ENCODE measurements at regions not wholly inside any gene's neighbourhood (a gene's known extent, or its start where the extent isn't known, plus 50 kb on each side); places are given as distances from the start of the nearest gene placed in this dataset.

DNA sequence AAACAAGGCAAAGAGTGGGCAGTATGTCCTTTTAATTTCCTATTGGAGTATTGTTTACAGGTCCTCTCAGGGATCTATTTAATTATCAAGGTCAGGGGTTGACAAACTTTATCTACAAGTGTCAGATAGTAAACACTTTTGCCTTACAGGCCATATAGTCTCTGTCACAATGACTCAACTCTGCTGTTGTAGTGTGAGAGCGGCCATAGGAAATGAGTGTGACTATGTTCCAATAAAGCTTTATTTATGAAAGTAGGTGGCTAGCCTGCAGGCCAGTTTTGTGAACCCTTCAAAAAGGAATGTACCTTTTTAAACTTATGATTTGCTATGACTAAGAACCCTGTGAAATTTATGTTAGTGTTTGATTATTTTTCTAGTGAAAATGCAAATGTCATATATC, 156.1 kb downstream of the GPAT3 start:
- DNase-seq: no peak

DNA sequence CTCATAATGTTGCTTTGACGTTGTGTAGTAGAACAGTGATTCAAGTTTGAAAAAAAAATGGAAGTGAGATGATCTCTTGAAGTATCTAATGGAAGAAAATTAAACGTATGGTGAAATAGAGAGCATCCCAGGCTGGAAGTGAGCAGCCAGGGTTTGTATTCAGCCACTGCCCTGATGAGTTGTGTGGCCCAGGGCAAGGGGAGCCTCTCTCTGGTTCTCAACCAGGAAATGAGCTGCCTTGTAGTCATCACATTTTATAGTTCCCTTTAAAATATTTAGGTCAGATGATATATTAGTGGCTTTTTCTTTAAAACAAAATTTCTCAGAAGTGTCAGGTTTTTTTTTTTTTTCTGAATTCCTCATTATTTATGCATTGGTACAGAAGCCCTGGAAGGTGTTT, 150.3 kb downstream of the GPAT3 start:
- no peak for DNase-seq

DNA sequence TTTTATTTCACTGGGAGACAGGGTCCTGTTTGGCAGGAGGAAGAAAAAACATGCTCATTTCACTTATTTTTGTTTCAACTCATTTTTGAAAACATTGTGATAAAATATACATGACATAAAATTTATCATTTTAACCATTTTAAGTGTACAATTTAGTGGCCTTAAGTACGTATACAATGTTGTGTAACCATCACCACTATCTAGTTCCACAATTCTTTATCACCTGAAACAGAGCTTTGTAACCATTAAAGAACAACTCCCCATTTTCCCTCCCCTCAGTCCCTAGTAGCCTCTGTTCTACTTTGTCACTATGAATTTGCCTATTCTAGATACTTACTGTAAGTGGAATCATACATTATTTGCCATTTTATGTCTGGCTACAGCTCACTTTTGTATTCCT, 143.8 kb downstream of the GPAT3 start:
- DNase-seq: no peak

DNA sequence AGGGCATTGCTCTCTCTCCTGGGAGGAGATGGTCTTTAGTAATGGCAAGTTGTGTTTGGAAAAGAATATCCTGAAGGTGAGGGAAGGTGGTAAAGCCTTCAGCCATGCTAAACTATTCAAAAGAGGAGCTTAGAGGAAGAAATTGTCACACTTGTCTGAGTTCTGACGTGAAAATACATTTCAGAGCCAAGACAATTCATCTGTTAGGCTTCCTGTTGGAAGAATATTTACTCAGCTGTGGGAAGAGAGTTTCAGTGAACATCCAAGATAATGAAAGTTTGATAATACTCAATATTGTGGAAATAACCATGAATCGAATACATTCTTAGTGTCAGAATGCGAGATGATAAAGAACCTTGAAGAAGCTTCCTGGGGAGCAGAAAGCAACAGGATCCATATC, 143.3 kb downstream of the GPAT3 start:
- no peak for DNase-seq

DNA sequence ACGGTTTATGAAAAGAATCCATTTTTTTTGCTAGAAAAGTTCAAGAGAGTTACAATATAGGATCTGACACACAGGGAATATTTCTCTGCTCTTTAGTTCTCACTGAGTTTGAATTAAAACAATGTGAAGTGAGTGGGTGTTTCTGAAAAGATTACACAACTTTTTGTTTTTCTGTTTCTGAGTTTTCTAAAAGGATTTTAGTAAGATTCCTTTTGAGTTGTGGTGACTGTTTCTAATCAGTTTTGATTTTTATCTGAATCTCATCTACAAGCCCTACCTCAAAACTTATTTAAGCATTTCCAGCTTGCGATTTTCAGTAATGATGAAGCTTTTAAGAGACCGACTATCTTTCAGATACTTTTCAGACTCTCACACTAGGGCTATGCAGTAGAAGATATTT, 141.7 kb downstream of the GPAT3 start:
- DNase-seq: no peak

DNA sequence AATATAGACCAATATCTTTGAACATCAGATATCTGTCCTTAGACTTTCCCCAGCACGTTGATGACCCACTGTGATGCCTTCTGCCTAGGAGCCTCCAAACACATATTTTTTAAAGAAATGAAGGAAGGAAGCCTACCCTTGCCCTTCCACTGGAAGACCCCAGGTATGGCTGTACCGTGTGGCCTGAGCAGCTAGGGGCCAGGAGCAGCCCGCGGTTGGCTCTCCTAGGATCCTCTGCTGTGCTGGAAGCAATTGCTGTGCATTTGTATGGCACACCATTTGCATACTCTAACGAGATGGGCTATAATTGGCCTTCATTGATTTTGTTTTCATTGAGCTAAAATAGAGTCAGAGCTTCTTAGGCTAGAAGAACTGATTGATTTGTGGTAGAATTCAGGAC, 128.8 kb downstream of the GPAT3 start:
- DNase-seq: no peak

DNA sequence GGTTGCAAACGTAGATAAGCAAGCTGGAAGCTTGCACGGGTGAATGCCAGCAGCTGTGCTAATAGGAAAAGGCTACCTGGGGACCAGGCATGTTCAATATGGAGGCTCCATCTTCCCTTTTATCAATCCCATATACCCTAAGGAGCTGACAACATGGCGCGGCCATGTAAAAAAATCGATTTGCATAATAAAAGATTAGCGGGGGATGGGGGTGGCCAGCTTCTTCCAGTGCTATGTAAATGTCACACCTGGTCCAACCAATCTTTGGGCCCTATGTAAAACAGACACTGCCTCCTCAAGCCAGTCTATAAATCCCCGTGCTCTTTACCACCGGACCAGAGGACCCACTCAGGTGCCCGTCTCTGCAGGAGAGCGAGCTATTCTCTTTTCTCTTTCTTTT, 128.2 kb downstream of the GPAT3 start:
- DNase-seq: no peak

DNA sequence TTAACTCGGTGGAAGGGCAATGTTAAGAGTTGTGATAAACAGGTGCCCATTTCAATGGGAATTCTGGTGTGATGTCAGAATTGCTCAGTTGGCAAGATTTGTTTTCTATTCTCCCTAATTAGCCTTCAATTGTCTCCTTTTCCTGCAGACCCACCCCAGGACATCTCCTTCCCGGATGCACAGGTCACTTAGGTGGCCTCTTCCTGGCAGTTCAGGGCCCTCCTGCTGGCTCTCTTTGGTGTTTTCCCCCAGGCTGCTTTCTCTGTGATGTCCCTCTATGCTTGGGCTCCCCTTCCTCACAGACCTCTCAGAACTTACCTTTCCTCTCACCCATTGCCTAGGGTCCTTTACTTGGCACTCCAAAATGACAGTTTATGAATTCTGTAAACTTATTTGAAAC, 126.3 kb downstream of the GPAT3 start:
- no peak for DNase-seq

DNA sequence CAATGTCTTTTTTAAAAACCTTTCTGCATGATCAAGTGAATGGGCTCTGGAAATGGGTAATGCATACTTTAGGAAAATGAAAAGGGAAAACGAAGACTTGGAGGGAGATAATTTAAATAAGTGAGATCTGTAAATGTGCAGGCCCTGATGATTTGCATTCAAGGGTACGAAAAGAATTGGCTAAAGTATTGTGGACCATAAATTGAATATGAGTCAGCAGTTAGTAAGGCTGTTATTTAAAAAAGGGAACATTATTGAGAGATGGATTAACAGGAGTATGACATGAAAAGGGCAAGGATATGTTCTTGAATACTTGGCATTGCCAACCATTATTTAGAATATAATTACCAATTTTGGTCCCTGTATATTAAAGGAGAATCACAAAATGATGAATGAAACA, 125.5 kb downstream of the GPAT3 start:
- DNase-seq: no peak

DNA sequence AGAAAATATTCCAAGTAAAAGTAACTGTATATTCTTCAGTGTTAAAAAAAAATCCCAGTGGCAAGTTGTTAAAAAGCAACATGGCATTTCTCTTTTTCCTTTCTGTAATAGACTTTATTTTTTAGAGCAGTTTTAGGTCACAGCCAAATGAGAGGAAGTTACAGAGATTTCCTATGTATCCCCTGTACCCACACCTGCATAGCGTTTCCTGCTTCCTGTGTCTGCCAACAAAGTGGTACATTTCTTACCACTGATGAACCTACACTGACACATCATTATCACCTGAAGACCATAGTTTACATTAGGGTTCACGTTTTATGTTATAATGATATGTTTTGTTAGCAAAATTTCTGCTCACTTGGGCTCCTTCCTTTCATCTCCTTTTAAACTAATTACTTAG, 124.7 kb downstream of the GPAT3 start:
- DNase-seq: no peak

DNA sequence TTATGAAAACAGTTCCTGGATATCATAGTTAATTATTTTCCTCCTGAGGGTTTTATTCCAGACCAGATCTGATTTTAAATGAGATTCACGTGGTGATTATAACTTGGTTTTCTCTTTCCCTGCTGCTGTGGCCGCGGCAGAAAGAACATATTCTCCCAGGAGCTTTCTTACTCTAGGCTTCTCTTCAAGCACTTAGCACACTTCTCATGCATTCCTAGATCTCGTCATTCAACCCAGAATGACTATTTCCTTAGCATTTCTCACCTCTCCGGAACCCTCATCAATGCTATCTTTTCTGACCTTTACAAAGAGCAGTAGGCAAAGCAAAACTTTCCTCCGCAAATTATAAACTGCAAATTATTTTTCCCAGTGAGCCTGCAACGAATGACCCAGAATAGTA, 122.9 kb downstream of the GPAT3 start:
- DNase-seq: no peak

DNA sequence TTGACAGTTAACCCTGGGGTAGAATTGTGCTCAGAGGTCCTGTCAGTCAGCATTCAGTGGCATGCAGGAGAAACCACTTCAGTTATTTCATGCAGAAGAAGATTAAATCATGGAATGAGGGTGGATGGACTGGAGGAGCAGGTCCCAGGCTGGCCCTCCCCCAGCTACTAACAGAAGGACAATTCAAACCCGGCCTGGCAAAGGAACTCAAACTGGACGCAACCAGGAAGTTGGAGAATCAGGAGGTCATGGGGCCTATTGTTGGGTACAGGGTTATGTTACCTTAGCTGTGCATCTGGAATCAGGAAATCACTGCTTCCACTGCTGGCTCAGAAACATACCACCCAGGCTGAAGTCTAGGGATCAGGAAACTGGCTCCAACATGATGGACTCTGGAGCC, 121.4 kb downstream of the GPAT3 start:
- DNase-seq: no peak

Measured in right forelimb (tissue), 1 donor.